ENCODE measurements at regions not wholly inside any gene's neighbourhood (a gene's known extent, or its start where the extent isn't known, plus 50 kb on each side); places are given as distances from the start of the nearest gene placed in this dataset.

GRCh38 chr5:143471666-143472464 lies 68.4 kb upstream of the NR3C1 start:
- intact Hi-C loops (cut with micrococcal nuclease), result no loop called here

- intact Hi-C loops (cut with micrococcal nuclease), result no loop called here
Measured at GRCh38 chr5:143471041-143471509, 67.6 kb upstream of the NR3C1 start.

DNA sequence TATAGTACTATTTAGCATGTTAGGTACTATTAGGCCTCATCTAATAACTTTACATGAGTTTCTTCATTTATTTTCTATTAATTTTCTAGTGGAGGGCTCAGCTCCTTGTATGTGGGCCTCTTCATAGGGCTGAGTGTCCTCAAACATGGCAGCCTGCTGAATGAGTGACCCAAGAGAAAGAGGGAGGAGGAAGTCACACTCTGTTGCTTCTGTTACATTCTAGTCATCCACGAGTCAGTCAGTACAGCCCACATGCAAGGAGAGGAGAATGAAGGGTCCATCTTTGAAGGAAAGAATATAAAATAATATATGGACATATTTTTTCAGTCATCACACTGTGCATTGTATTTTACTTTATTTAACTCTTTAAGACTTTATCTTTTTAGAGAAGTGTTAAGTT lies 66.6 kb upstream of the NR3C1 start:
- intact Hi-C loops (cut with micrococcal nuclease), result no loop called here

DNA sequence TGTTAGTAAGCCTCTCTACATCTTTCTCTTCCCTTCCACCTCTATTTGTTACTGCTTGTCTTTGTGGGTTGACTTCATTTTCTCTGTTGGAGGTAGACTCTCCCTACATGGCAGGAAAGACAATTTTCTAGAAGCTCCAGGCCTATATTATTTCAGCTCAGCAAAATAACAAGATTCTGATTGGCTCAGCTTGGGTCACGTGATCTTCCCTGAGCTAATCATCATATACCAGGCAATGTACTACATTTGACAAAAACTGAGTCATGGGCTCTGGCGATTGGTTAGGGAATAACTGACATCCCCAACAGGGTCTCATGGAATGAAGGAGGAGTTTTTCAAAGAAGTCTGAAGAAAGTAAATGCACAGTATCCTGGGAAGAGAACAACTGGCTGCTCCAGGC lies 65.6 kb upstream of the NR3C1 start:
- intact Hi-C loops (cut with micrococcal nuclease), result no loop called here

- intact Hi-C loops (cut with micrococcal nuclease), result no loop called here
Measured at GRCh38 chr5:143466632-143467031, 63.1 kb upstream of the NR3C1 start.

GRCh38 chr5:143464723-143465490 lies 61.4 kb upstream of the NR3C1 start:
- intact Hi-C loops (cut with micrococcal nuclease), result no loop called here

GRCh38 chr5:143462431-143462830 lies 58.9 kb upstream of the NR3C1 start:
- intact Hi-C loops (cut with micrococcal nuclease), result no loop called here

DNA sequence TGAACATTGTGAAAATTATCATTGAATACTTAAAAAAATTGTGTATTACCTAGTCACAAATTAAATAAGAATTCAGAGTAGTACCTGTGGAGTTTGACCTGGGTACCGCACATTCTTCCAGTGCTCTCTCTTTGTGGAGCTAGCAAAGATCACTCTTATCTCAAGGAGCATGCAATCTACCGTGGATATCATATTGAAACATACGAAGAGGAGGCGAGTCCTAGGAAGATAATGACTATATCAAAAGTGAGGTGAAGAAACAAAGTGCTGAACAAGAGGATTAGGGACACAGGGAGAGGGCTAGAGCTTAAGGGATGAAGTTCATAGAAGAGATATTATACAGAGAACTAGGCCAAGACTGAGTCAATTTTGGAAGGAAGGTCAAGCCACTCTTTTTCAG lies 55.9 kb upstream of the NR3C1 start:
- intact Hi-C loops (cut with micrococcal nuclease), result no loop called here

GRCh38 chr5:143456952-143457547 lies 53.6 kb upstream of the NR3C1 start:
- intact Hi-C loops (cut with micrococcal nuclease), result no loop called here

GRCh38 chr5:143454936-143455516 lies 51.5 kb upstream of the NR3C1 start:
- intact Hi-C loops (cut with micrococcal nuclease), result no loop called here

DNA sequence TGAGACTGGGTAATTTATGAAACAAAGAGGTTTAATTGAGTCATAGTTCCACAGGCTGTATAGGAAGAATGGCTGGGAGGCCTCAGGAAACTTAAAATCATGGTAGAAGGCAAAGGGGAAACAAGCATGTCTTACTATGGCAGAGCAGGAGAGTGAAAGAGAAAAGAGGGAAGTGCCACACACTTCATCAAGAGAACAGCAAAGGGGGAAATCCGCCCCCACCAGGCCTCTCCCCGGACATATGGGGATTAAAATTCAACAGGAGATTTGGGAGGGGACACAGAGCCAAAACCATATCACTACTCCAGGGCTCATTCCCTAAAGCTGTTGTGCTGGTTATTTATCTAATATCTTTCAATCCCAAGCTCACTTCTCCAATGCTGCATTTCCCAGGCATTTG lies 50.2 kb upstream of the NR3C1 start:
- intact Hi-C loops (cut with micrococcal nuclease), result no loop called here

All from T-helper 2 cell treated with Interferon-gamma antibody and Interleukin-4, amounts not matched to agents 100 ng/mL and 5 ng/mL, for 36 hours (primary cell).